Coronary artery (tissue), 2 donors: ENCODE measurements at regions not wholly inside any gene's neighbourhood (a gene's known extent, or its start where the extent isn't known, plus 50 kb on each side); places are given as distances from the start of the nearest gene placed in this dataset.
A peak's percentile ranks its signal among the peaks of the same experiment; 100 is the strongest.

ENCODE experiments used
- DNase-seq: peaks from one replicate; pipeline ENCODE4 v3.0.0-alpha.2; 2017; ENCODE audit warnings: low spot score
- H3K27ac ChIP-seq, 2 donors: fragments of 200-600 bp; sonication (generic); one replicate each; pipeline ENCODE4 v1.5.1; 2016 to 2019
- H3K4me3 ChIP-seq: fragments of 200-600 bp; sonication (generic); 2 replicates; pipeline ENCODE4 v1.5.1; 2016; ENCODE audit warnings: mild to moderate bottlenecking, moderate library complexity
- TF ChIP-seq, protein P1 (sequence below): fragments of 200-600 bp; sonication (generic); IDR thresholded peaks from one replicate; pipeline ENCODE4 v1.5.1; 2019; ENCODE audit warnings: antibody characterized with exemption

DNA sequence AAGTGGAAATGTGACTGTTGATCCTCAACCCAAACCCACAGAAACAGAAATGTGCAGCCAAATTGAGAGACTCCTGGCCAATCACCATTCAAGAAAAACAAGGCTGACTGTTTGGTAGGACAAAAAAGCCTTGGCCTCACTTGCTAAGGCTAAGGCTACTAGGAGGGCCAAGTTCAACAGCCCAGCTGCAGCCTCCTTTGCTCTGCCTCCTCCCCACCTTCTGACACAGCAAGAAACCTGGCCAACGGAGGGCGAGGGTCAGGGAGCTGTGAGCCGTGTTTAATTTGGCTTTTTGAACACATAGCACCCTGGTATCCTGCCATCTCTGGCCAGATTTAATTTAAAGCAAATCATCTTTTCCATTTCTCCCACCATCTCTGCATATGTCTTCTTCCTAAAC, 165.8 kb upstream of the RAB4A start:
- TF ChIP-seq, protein P1, sequence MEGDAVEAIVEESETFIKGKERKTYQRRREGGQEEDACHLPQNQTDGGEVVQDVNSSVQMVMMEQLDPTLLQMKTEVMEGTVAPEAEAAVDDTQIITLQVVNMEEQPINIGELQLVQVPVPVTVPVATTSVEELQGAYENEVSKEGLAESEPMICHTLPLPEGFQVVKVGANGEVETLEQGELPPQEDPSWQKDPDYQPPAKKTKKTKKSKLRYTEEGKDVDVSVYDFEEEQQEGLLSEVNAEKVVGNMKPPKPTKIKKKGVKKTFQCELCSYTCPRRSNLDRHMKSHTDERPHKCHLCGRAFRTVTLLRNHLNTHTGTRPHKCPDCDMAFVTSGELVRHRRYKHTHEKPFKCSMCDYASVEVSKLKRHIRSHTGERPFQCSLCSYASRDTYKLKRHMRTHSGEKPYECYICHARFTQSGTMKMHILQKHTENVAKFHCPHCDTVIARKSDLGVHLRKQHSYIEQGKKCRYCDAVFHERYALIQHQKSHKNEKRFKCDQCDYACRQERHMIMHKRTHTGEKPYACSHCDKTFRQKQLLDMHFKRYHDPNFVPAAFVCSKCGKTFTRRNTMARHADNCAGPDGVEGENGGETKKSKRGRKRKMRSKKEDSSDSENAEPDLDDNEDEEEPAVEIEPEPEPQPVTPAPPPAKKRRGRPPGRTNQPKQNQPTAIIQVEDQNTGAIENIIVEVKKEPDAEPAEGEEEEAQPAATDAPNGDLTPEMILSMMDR = no peak
- peak overlapping the region; percentile 20 to 40 for H3K27ac ChIP-seq

DNA sequence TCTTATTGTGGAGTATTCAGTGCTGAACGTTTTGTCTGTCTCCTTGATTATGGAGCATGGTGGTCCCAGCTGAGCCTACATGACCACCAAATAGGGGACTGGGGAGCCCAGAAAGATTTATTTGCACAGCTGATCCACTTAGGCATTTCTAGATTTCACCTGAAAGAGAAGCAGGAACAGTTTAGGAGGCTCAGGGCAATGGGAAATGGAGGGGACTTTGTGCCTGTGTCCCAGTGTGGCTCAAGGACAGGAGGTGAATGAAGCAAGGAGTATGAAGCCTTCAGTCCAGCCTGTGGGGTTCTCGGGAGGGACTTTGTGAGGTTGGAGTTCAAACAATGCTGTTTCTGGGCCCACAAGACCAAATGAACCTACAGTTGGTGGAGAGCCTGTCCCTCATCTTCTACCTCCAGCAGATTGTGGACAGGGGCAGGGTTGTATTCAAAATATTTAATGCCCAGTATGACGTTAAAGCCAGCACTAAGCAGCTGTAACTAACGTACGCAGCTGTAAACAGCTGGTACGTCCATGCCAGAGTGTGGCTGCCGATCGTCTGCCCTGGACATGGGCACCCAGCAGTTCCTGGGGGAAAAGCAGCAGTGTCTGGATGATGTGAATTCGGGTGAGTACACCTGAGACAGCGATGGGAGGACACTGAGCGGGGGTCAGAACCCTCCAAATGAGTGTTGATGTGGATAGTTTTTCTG, 164.9 kb upstream of the RAB4A start:
- peak; percentile 50 for DNase-seq
- H3K4me3 ChIP-seq = no peak overlapping the region
- H3K27ac ChIP-seq = no peak overlapping the region

More for the DNA sequence above, 165.8 kb upstream of the RAB4A start:
- H3K4me3 ChIP-seq = no peak overlapping the region
- peak; percentile 72 for DNase-seq

DNA sequence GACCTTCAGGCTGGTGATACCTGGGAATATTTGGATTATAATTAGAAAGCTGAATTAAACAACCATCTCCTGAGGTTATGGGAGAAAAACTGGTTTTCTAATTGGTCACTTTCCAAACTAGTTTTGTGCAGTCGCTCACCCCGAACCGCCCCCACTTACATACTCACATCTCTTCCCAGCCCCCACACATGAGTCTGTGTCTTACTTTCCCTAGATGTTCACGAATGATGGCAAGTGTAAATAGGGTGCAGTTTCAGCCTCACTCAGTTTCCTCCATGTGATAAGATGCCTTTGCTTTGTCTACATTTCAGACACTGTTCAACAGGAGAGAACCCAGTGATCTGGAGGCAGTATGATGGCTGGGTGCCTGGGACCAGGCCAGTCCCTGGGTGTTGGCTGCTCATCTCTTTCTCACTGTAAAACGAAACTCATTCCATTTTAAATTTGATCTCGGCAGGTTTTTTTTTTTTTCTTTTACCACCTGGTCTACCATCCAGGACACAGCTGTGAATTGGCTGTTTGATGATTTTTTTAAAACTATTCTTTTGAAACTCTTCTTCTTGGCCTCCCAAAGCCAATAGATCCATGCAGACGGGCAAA, 164.3 kb upstream of the RAB4A start:
- H3K27ac ChIP-seq = peak overlapping the region; percentile 87 to 89
- H3K4me3 ChIP-seq = no peak overlapping the region
- TF ChIP-seq, protein P1 = no peak
- peak; percentile 24 for DNase-seq

More for the DNA sequence above, 164.9 kb upstream of the RAB4A start:
- TF ChIP-seq, protein P1 = no peak

DNA sequence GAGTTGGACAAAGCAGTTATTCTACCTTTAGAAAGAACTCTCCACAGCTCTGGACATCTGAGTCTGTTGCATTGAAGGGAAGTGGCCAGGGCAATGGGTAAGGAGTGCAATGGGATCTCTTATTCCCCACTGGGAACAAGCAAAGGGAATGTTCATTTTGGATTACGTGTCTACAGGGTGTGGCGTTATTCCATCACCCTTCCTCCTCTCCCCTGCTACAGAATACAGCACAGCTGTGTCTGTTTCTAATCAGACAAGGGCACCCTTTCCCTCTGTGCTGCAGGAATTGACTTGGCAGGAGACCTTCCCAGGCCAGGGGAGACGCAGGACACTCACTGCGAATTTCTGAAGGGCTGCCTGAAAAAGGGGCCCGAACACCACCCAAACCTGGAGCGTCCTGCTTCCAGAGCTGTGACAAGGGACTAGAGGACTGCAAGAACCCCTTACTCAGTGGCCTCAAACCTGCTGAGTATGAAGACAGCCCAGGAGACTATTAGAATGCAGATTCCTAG, 163.6 kb upstream of the RAB4A start:
- peak; percentile 56 for DNase-seq
- Histone ChIP-seq H3K27ac (peak overlapping the region; percentile 87 to 89), H3K4me3 (no peak overlapping the region)
- TF ChIP-seq, protein P1 = no peak

DNA sequence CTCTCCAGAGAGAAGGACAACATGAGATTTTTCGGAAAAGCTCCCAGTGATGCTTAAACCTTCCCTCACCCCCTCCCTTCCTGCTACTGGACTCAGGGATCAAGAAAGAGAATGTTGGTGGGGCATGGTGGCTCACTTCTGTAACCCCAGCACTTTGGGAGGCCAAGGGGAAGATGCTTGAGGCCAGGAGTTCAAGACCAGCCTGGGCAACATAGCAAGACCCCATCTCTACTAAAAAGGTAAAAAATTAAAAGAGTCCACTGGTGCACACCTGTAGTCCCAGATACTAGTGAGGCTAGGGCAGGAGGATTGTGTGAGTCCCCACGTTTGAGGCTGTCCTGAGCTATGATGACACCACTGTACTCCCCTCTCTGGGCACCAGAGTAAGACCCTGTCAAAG, 162.9 kb upstream of the RAB4A start:
- Histone ChIP-seq H3K4me3 (no peak overlapping the region), H3K27ac (peak overlapping the region; percentile 87 to 89)
- TF ChIP-seq, protein P1 = no peak
- peak; percentile 12 for DNase-seq

DNA sequence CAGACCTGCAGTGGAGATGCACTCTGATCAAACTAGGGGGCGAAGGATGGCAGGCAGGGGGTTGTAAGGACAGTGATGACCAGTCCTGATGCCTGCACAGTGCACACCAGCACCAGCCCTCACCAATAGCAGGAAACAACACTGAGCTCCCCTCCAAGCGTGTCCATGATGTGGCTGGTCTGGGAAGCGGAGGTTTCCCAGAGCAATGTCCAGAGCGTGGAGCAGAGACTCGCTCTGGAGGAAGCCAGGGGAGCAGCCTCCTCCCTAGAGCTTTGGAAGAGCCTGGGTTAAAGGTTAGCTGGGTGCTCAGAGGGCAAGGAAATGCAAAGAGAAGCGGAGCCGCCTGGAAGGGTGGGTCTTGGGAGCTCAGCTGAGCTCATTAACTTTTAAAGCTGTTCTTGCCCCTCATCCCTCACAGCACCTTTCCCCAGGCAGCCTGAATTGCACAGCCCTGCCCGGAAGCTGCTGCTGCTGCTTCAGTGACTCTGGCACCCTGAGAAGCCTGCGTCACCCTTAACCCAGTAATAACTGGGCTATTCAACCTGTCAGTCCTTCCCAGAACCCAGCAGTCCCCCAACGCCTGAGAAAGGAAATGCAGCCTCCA, 162.2 kb upstream of the RAB4A start:
- no peak overlapping the region for H3K4me3 ChIP-seq
- H3K27ac ChIP-seq = peak overlapping the region; percentile 87 to 89
- DNase-seq = peak; percentile 85
- TF ChIP-seq, protein P1 = no peak
